ENCODE measurements at regions not wholly inside any gene's neighbourhood (a gene's known extent, or its start where the extent isn't known, plus 50 kb on each side); places are given as distances from the start of the nearest gene placed in this dataset.

GRCh38 chr2:19748711-19749506, 152.9 kb downstream of the TTC32 start:
- DNase-seq: no peak

DNA sequence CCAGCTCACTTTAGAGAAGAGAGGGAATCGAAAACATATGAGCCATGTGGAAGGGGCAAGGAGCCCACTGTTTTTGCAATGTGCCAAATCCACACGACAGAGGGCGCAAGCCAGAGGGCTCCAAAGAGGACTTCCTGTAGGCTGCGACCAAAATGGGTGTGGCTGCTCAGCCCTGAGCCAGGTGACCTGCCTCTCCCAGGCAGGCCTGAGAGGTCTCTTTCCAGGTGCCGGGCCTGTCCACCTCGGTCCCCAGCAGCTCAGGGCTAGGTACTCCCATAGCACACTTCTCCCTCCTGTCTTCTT, 153.8 kb downstream of the TTC32 start:
- no peak for DNase-seq

DNA sequence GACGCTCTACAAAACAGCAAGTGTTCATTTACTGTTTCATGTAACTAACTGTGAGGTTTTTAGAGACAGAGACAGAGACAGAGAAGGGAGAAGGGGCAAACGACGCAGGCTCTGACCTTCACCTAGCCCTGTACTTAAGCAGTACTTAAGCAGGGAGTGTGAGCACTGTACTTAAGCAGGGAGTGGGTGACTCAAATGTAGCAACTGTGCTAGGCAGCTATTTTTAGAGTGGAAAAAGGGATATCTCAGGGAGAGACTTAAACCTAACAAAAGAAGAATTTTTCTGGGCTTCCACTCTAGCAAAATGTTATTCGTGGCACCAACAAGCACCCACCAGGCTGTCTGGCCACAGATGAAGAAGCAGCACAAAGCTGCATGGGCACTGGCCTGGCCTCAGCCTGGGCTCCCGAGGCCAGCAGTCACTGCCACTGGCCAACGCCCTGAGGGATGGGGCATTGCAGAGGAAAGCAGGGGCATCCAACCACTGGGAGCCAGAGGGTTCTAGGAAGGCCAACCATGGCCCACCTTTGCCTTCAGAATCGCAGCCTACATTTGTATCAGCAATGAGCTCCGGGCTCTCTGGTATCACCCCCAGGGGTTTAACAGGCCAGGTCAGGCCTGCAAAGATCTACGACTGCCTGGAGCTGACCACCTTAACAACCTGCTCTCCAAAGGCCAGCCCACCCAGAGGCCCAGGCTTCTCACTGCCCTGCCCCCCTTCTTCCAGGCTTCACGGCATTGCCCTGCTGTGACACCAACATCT, 154.3 kb downstream of the TTC32 start:
- DNase-seq: no peak

DNA sequence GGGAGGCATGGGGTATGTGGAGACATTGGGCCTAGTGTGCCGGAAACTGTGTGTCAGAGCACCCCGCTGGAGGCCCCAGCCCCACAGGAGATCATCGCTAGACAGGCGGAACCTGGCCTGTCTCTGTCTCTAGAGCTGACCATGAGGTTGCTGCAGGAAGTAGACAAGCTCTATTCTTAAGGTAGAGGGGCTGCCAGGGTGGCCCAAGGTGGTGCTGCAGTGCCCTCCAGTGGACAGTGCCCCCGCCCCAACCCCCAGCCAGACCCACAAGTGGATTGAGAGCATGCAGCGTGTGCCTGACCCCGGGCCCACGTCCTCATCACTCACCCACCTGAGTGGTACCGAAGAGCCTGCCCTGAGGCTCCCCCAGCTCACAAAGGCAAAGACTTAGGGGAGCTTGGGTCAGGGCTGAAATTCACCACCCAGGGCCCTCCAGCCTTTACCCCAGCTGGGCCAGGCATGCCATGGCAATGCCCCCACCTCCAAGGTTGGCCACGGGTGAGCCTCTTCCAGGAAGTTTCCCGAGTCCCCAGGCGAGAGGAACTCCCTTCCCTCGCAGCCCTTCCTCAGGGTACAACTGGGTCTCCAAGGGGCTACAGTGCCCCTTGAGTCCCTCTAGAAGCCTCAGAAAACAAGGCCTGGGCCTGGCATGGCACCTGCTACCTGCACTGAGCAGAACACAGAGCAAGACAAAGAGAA, 155.0 kb downstream of the TTC32 start:
- DNase-seq: no peak

DNA sequence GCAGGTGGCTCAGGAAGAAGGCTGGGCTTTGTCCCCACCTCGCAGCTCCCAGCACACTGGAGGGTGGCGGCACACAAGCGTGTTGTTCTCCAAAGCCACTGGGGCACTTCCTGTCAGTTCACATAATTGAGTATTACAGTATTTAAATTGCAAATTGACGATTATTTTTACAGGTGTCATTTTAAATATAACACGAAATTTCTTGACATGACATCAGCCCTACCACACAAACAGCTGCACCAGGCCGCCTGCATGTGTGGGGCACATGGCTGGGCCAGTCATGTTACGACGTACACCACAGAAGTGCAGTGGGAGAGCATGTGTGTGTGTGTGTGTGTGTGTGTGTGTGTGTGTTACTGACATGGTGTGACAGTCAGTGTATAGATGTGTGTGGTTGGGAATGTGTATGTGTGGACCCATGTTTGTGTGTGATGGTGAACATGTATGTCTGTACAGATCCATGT, 155.6 kb downstream of the TTC32 start:
- DNase-seq: no peak

- no peak for DNase-seq
These were observed 156.3 kb downstream of the TTC32 start for GRCh38 chr2:19745318-19746136.

DNA sequence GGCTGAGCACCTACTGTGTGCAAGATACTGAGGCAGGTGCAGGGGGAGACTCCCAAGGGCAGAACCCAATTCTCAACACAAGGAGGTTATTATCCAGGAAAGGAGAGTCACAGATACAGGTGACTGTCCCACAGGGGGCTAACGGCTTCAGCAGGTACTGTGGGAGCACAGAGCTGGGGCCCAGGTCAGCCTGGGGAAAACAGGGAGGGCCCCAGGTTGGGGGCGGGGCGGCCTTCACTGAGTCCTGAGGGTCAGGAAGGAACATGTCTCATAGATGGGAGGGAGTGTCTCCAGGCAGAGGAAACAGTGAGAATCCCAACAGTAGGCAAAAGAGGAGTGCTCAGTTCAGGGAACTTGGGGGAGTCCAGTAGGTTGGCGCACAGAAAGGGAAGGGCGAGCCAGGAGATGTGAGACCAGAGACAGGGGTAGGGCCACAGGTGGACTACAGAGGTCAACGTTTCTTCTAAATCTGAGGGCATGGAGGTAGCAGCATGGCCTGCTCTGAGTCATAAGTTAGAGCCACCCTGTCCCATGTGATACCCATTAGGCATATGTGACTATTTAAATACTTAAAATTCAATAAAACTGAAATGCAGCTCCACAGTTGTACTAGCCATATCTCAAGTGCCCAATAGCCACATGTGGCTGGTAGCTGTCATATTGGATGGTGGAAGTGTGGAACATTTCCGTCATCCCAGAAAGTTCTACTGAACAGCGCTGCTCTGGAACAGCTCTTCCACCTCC, 157.2 kb downstream of the TTC32 start:
- DNase-seq: no peak

- no peak for DNase-seq
These were observed 158.1 kb downstream of the TTC32 start for GRCh38 chr2:19743641-19744040.

DNA sequence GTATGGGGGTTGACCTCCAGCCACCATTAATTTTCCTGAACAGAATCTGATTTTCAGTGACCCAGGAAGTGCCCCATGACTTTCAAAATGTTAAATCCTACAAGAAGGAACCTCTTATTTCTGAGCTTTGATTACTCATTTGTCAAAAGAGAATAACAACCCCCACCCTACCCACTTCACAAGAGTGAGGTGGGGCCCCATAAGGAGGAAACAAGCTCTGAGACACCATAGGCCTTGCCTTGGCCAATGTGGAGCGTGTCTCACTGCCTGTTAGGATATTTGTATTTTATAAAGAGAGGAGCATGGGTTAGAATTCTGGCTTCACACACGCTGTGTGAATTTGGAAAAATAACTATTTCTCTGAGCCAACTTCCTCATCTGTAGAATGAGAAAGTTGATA, 158.9 kb downstream of the TTC32 start:
- no peak for DNase-seq

GRCh38 chr2:19739256-19739655, 162.5 kb downstream of the TTC32 start:
- no peak for DNase-seq

GRCh38 chr2:19738707-19739106, 163.1 kb downstream of the TTC32 start:
- DNase-seq: no peak

GRCh38 chr2:19736191-19736831, 165.5 kb downstream of the TTC32 start:
- no peak for DNase-seq

GRCh38 chr2:19733951-19734425, 167.8 kb downstream of the TTC32 start:
- no peak for DNase-seq

DNA sequence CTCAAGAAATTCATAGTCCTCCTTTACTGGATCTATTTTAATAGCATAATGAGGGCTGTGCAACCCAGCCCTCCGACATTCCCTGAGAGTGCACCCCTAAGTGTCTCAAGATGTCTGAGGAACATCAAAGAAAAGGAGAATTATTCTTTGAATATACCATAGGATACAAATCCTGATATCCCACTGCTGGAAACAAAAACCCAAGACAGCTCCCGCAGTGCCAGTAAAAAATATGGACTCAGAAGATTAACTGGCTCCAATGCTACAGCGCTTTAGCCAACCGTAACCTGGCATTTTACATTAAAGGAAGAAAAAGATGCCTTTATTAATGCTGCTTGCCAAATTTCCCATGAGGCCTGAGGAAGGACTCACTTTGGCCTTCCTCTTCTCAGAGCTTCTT, 168.4 kb downstream of the TTC32 start:
- DNase-seq: no peak

GRCh38 chr2:19732255-19732654, 169.5 kb downstream of the TTC32 start:
- DNase-seq: no peak

DNA sequence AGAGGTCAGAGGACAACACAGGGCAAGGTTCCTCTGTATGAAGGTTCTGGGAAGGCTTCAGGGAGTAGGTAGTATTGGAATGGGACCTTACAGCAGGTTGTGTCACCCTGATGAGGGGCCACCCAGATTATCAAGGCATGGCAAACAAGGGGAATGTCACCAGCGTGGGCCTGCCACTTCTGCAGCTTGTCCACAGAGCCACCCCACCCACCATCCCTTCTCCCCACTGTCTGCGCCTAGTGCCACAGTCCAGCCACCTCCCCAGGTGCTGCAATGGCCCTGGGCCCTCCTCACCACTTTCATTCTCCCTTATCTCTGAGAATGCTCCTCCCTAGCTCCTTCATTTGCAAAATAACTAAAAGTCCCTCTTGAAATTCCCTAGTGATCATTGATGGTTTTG, 170.3 kb downstream of the TTC32 start:
- DNase-seq: no peak

GRCh38 chr2:19731037-19731436, 170.7 kb downstream of the TTC32 start:
- no peak for DNase-seq

GRCh38 chr2:19728125-19728524, 173.7 kb downstream of the TTC32 start:
- DNase-seq: no peak

DNA sequence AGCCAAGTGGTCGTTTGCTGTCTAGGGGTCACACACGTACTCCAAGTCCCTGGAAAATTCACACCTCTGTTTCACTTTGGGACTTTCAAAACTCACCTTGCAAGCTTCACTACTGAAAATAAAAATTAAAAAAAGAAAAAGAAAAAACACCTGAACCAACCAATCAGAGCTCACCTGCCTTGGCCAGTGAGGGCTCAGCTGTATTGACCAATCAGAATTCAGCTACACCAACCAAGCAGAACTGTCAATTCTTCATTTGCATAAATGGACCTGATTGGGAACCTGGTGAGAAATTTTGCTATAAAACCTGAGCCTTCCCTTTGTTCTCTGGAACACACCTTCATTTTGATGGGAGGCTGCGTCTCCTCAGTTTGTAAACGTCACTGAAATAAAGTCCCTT, 176.4 kb downstream of the TTC32 start:
- DNase-seq: no peak

GRCh38 chr2:19723021-19723420, 178.8 kb downstream of the TTC32 start:
- no peak for DNase-seq

Measured in hypothalamus (tissue), 51 donors.